ENCODE measurements at regions not wholly inside any gene's neighbourhood (a gene's known extent, or its start where the extent isn't known, plus 50 kb on each side); places are given as distances from the start of the nearest gene placed in this dataset.
"Not testable (repeated sequence)": the region's sequence is repeated elsewhere in the genome, so short reads cannot be mapped to it uniquely, and the experiment has no call there.

GRCh38 chr4:28772066-28772465 lies 1911.4 kb downstream of the STIM2 start:
- no peak for DNase-seq

DNA sequence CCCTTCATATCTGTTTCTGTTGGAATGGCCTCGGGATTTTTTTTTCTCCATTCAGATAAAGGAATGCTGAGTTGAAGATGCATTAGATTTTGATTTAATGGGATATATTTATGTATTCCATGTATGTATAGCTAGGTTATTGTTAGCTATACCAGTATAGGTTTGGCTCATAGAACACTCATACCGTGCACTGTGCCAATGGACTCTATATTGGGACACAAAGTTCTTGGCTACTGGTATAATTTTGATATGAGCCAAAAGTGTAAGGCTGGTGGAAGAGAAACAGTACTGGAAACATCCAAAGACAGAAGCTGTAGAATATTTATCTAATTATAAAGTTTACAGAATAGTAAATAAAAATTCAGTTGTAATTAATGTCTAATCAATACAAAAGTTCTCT lies 1912.1 kb downstream of the STIM2 start:
- DNase-seq = no peak

- DNase-seq = no peak
Measured at GRCh38 chr4:28774344-28774743, 1913.7 kb downstream of the STIM2 start.

DNA sequence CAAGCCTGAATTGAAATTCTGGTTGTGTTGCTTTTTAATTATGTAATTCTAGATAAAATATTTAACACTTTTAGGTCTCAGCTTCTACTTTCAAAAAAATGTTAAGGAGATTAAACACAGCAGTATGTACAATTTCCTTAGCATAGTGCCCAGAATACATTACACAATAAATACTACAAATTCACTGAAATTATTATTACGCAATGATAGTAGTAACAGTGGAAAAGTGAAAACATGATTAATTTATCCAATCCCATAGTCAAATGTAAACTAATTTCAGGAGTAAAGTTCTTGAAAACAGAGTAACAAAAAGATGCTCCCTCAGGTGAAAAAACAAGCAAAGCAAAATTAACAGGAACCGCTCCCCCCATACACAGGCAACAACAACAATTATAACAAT lies 1915.4 kb downstream of the STIM2 start:
- DNase-seq = no peak

GRCh38 chr4:28784188-28784587 lies 1923.5 kb downstream of the STIM2 start:
- no peak for DNase-seq

- DNase-seq = no peak
Measured at GRCh38 chr4:28787947-28788346, 1927.3 kb downstream of the STIM2 start.

DNA sequence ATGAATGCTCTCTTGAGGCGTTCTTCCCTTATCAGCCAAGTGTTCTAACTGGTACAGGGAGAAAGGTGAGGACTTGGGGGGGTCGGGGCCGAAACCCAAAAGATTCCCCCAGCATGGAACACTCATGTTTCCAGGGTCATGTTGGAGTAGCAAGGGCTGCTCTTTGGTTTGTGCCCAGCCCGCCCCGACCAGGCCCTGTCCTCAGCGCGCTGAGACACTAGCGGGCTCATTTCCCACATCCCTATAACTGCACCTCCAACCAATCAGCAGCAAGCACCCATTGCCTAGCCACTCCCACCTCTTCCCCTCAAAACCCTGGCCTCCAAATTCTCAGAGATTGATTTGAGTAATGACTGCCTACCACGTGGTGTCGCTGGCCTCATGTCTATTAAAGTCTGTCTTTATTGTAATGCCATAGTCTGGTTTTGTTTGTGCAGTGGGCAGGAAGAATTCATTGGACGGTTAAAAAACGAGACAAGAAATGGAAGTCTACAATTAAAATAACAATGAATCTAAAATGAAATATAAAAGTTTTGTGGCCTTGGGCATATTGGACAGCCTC lies 1928.4 kb downstream of the STIM2 start:
- no peak for DNase-seq

DNA sequence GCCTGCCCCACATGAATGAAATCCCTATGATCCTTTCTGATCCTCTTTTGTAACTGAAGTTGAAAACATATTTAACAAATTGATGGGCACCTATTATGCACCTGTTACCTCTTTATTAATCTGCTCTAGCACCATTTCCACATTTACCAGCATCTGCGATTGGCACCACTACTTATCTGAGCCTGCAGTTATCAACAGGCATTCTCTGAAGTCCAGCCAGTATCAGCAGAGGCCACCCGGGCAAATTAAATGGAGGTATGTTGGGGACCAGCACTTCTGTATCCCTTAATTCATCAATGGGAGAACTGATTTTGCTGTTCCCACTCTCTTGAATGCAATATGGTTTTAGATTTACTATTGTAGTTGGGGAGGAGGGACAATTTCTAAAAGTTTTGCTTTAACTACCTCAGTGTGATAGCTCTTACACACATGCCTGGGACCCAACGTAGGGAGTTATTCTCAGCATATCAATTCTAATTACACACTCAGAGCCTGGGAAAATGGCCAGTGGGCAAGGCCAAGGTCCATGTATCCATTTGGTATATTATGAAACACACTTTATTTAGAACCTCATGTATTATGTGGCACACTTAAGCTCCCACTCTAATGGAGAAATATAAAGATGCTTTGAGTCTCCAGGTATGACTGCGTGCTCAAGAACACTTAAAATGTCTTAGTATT lies 1927.1 kb upstream of the PCDH7 start:
- no peak for DNase-seq

GRCh38 chr4:28799696-28800095 lies 1920.5 kb upstream of the PCDH7 start:
- no peak for DNase-seq

DNA sequence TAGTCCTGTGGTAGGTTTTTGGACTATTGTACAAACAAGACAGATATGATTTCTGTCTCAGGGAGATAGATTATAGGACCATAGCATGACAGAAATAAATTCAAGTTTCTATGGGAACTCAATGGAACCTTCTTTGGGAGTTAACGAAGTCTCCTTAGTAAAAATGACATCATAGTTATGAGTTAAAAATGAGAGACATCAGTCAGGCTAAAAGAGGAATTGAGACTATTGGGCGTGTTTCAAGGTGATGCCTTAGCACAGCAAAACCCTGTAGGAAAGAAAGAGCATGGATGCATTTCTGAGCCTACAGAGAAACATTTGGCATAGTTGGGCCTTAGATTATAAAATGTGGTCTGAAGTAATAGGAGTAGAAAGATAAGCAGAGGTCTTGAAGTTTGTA lies 1909.1 kb upstream of the PCDH7 start:
- no peak for DNase-seq

DNA sequence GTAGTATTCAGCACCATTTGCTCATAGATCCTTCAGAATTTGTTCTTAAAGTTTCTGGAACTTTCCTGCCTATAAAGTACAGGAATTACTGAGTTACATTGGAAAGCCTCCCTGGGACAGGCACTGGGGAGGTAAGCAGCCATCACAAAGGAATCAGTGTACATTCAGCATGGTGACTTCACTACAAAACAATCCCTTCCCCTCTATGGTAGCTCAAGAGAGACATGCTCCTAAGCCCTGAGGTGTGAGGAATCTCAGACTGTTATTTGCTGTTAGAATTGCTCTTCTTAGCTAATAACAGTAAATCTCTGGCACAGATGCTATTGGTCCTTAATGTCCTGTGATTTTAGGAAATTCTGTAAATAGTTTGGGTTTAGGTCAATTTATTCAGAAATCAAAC lies 1898.0 kb upstream of the PCDH7 start:
- DNase-seq = no peak

DNA sequence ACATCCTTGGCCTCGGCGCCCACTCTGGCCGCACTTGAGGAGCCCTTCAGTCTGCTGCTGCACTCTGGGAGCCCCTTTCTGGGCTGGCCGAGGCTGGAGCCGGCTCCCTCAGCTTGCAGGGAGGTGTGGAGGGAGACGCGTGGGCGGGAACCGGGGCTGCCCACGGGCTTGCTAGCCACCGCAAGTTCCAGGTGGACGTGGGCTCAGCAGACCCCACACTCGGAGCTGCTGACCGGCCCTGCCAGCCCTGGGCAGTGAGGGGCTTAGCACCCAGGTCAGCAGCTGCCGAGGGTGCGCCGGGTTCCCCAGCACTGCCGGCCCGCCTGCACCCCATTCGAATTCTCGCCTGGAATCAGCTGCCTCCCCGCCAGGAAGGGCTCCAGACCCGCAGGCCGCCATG lies 1892.3 kb upstream of the PCDH7 start:
- no peak for DNase-seq

GRCh38 chr4:28831867-28832266 lies 1888.3 kb upstream of the PCDH7 start:
- DNase-seq = no peak

GRCh38 chr4:28832444-28832843 lies 1887.7 kb upstream of the PCDH7 start:
- no peak for DNase-seq

DNA sequence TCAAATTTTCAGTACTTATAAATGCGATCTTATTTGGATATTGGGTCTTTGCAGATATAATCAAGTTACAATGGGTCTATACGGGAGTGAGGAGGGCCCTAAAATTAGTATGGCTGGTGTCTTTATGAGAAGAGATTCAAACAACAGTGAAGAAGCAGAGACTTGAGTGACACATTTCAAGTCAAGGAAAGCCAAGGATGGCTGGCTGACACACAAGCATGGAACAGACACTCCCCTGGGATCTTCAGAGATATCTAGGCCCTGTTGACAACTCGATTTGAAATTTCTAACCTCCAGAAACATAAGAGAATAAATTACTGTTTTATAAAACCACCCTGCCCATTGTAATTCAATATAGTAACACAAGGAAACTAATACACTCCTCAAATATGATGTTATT lies 1886.0 kb upstream of the PCDH7 start:
- DNase-seq = no peak

- no peak for DNase-seq
Measured at GRCh38 chr4:28835501-28835900, 1884.7 kb upstream of the PCDH7 start.

DNA sequence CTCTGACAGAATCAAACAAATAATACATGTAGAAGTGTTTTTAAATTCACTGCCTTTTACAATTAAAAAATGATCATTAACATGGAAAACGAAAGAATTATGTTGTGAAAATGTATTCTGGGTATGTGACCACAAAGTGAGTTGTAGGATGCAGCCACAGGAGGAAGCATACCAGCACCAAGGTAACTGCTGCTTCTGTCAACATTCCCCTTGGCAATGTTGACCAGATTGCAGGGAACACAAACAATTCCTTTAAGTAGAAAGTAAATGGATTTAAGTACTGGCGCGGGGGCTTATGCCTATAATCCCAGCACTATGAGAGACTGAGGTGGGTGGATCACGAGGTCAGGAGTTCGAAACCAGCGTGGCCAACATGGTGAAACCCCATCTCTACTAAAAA lies 1877.9 kb upstream of the PCDH7 start:
- DNase-seq = no peak

- no peak for DNase-seq
Measured at GRCh38 chr4:28845158-28845557, 1875.0 kb upstream of the PCDH7 start.

GRCh38 chr4:28857028-28857427 lies 1863.1 kb upstream of the PCDH7 start:
- DNase-seq = not testable (repeated sequence)

DNA sequence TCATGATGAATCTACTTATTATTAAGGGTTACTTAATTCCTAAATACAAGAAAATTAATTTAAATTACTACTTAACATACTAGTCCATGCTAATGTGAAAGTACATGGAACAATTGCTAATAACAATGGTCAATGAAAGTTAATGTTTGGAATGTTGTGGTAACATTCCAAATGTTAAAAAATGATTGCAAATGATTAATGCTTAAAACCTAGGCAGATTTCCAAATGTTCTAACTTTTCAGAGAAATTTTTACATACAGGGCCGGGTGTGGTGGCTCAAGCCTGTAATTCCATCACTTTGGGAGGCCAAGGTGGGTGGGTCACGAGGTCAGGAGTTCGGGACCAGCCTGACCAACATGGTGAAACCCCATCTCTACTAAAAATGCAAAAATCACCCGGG lies 1851.3 kb upstream of the PCDH7 start:
- DNase-seq = no peak

GRCh38 chr4:28879178-28879577 lies 1841.0 kb upstream of the PCDH7 start:
- no peak for DNase-seq

GRCh38 chr4:28879900-28880299 lies 1840.3 kb upstream of the PCDH7 start:
- no peak for DNase-seq

DNA sequence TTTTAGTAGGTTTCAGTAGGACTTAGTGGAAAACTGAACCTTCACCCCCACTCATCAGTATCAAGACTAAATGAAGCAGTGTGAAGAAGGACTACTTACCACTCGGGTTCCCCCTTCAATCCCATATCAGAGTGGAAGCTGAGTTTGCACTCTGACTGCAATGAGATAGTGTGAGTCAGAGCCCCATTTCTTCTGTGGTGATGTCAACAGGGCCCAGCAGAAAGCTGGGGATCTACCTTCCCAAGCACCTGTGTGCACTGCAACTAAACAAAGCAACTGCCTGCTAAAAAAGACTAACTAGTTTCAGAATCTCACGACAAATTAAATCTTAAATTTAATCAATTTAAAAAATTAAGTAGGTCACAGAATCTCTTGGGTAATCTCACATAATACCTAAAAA lies 1837.0 kb upstream of the PCDH7 start:
- DNase-seq = no peak

DNA sequence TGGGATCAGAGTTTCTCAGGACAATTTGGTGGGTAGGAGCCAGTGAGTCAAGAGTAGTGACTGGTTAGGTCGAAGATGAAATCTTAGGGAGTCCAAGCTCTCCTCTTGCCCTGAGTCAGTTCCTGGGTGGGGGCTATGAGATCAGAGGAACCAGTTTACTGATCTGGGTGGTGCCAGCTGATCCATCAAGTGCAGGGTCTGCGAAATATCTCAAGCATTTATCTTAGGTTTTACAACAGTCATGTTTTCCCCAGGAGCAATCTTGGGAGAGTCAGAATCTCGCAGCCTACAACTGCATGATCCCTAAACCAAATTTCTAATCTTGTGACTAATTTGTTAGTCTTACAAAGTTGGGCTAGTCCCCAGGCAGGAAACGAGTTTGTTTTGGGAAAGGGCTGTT lies 1833.2 kb upstream of the PCDH7 start:
- no peak for DNase-seq
